ENCODE measurements at regions not wholly inside any gene's neighbourhood (a gene's known extent, or its start where the extent isn't known, plus 50 kb on each side); places are given as distances from the start of the nearest gene placed in this dataset.

DNA sequence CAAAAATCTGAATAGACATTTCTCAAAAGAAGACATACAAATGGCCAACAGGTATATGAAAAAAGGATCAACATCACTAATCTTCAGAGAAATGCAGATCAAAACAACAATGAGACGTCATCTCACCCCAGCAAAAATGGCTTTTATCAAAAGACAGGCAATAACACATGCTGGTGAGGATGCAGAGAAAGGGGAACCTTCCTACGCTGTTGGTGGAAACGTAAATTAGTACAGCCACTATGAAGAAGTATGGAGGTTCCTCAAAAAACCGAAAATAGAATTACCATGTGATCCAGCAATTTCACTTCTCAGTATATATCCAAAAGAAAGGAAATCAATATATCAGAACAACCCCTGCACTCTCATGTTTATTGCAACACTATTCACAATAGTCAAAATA, 65.1 kb upstream of the ATP1B1 start:
- Histone ChIP-seq H3K36me3 (no peaks in the 10 kb centered on the region), H3K4me3 (no peak overlapping the region), H3K4me1 (ENCODE audit: insufficient read depth) (no peaks in the 10 kb centered on the region), H3K27me3 (no peaks in the 10 kb centered on the region), H3K9me3 (no peaks in the 10 kb centered on the region), H3K27ac (no peak overlapping the region)
- 92 to 95% (median 94%) methylated on average over 4 of the region's 4 CpGs for WGBS, 3 donors
- TF ChIP-seq EP300 (IDR thresholded peaks at IDR 0.05) (no peak), POLR2A (IDR thresholded peaks at IDR 0.05) (no peak)
- TF ChIP-seq, protein P1, sequence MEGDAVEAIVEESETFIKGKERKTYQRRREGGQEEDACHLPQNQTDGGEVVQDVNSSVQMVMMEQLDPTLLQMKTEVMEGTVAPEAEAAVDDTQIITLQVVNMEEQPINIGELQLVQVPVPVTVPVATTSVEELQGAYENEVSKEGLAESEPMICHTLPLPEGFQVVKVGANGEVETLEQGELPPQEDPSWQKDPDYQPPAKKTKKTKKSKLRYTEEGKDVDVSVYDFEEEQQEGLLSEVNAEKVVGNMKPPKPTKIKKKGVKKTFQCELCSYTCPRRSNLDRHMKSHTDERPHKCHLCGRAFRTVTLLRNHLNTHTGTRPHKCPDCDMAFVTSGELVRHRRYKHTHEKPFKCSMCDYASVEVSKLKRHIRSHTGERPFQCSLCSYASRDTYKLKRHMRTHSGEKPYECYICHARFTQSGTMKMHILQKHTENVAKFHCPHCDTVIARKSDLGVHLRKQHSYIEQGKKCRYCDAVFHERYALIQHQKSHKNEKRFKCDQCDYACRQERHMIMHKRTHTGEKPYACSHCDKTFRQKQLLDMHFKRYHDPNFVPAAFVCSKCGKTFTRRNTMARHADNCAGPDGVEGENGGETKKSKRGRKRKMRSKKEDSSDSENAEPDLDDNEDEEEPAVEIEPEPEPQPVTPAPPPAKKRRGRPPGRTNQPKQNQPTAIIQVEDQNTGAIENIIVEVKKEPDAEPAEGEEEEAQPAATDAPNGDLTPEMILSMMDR (IDR thresholded peaks at IDR 0.05): no peak
- intact Hi-C loops (cut with DNase I): no loop called here
- no peak for DNase-seq

DNA sequence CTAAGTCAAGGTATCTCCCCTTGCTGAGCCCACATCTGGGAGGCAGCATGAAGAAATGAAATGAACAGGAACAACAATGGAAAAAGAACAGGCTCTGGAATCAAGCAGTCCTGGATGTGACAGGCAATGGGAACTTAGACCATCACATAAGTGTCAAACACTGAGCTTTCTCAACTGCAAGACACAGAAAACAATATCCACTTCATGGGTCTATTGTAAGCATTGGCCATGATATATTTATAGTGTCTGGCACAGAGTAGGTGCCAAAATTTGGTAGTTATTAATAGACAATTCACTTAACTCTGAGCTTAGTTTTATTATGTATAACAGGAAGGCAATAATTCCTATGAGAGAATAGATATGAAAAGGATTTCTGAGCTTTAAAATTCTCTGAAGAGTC, 64.1 kb upstream of the ATP1B1 start:
- H3K27ac ChIP-seq: no peak overlapping the region
- H3K36me3 ChIP-seq: no peaks in the 10 kb centered on the region
- no peaks in the 10 kb centered on the region for H3K4me1 ChIP-seq (ENCODE audit: insufficient read depth)
- no peak for DNase-seq
- intact Hi-C loops (cut with DNase I): no loop called here
- TF ChIP-seq EP300 (IDR thresholded peaks at IDR 0.05) (no peak), POLR2A (IDR thresholded peaks at IDR 0.05) (no peak)
- TF ChIP-seq, protein P1 (IDR thresholded peaks at IDR 0.05): no peak
- H3K4me3 ChIP-seq: no peak overlapping the region
- no peaks in the 10 kb centered on the region for H3K9me3 ChIP-seq
- H3K27me3 ChIP-seq: no peaks in the 10 kb centered on the region

DNA sequence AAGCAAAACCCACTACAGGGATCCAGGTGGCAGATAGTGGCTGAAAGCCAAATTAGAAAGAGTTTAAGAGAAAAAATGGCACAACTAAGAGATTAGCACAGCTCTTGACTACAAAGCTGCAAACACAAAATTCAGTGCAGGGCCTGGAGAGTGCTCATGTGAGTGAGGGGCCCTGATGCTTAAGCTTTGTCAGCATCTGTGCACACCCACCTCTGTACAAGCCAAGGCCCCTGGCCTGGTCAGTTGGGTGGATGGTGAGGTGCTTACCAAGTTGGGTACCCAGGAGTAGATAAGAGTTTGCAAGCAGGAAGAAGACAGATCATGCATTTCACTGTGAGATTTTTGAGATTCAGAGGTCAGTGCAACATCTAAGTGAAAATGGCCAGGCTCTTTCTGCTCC, 62.7 kb upstream of the ATP1B1 start:
- Histone ChIP-seq H3K9me3 (no peaks in the 10 kb centered on the region), H3K36me3 (no peaks in the 10 kb centered on the region), H3K27me3 (no peaks in the 10 kb centered on the region), H3K4me1 (ENCODE audit: insufficient read depth) (no peaks in the 10 kb centered on the region), H3K4me3 (no peak overlapping the region), H3K27ac (no peak overlapping the region)
- no peak for TF ChIP-seq POLR2A (IDR thresholded peaks at IDR 0.05)
- TF ChIP-seq, protein P1 (IDR thresholded peaks at IDR 0.05): no peak
- no peak for TF ChIP-seq EP300 (IDR thresholded peaks at IDR 0.05)
- no peak for DNase-seq
- intact Hi-C loops (cut with DNase I): no loop called here

DNA sequence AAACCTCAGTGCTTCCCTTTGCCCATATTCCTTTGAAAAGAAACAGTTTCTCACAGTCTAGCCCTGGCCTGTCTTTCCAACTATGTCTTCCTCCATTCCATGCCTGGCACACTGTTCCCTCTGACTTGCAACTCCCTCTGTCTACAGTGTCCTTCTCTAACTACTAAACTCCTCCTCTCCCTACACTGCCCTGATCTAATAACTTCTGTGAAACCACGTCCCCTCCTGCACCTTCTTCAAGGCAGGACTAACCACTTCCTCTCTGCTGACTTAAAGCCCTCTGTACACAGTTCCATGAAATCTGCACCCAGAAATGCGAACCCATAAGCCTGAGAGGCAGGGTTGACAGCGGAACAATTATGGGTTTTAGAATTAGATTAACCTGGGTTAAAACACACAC, 62.2 kb upstream of the ATP1B1 start:
- Histone ChIP-seq H3K36me3 (no peaks in the 10 kb centered on the region), H3K27me3 (no peaks in the 10 kb centered on the region), H3K27ac (no peak overlapping the region), H3K4me3 (no peak overlapping the region), H3K9me3 (no peaks in the 10 kb centered on the region), H3K4me1 (ENCODE audit: insufficient read depth) (peaks cover 1% of the 10 kb centered on the region)
- no peak for DNase-seq
- whole genome bisulfite sequencing, 3 donors: 53 to 88% (median 84%) methylated on average over 3 of the region's 3 CpGs
- TF ChIP-seq, protein P1 (IDR thresholded peaks at IDR 0.05): no peak
- TF ChIP-seq POLR2A (IDR thresholded peaks at IDR 0.05): no peak
- no peak for TF ChIP-seq EP300 (IDR thresholded peaks at IDR 0.05)
- intact Hi-C loops (cut with DNase I): no loop called here

DNA sequence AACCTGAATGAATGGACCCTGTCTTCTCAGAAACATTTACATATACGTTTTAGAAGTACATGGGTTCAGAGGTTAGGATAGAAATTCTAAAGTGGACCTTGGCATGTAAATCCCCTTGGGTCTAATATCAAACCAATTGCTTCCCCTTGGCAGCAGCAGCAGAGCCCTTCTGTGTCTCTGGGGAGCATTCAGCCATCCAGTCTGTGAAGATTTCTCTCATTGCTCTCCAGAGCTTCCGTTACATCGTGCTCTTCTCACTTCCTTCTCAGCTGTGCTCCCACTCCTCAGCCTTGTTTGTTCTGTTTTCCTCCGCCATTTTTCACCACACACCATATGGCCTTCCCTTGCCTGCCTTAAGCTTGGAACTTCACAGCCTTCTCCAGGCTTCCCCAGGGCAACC, 61.5 kb upstream of the ATP1B1 start:
- H3K4me3 ChIP-seq: no peak overlapping the region
- H3K27me3 ChIP-seq: no peaks in the 10 kb centered on the region
- TF ChIP-seq, protein P1 (IDR thresholded peaks at IDR 0.05): no peak
- TF ChIP-seq POLR2A (IDR thresholded peaks at IDR 0.05) (no peak), EP300 (IDR thresholded peaks at IDR 0.05) (no peak)
- no peaks in the 10 kb centered on the region for H3K9me3 ChIP-seq
- peaks cover 1% of the 10 kb centered on the region for H3K4me1 ChIP-seq (ENCODE audit: insufficient read depth)
- 81 to 86% (median 81%) methylated on average over 4 of the region's 4 CpGs for WGBS, 3 donors
- H3K36me3 ChIP-seq: no peaks in the 10 kb centered on the region
- DNase-seq: no peak
- intact Hi-C loops (cut with DNase I): no loop called here
- no peak overlapping the region for H3K27ac ChIP-seq

Measured in ovary (tissue), 7 donors.